GM21786 (cell line): ENCODE measurements at regions not wholly inside any gene's neighbourhood (a gene's known extent, or its start where the extent isn't known, plus 50 kb on each side); places are given as distances from the start of the nearest gene placed in this dataset.

Source experiments
- ATAC-seq: cut with Tn5 transposase; IDR thresholded peaks from one replicate; pipeline ENCODE4 v1.9.1; 2021; ENCODE audit not compliant: unreplicated experiment

GRCh38 chr2:64848363-64848762 is 140.8 kb upstream of the SLC1A4 start:
- no peak for ATAC-seq

GRCh38 chr2:64848945-64849344 is 140.3 kb upstream of the SLC1A4 start:
- ATAC-seq: no peak

- no peak for ATAC-seq
These were observed 138.6 kb upstream of the SLC1A4 start for GRCh38 chr2:64850642-64851041.

- no peak for ATAC-seq
These were observed 136.4 kb upstream of the SLC1A4 start for GRCh38 chr2:64852771-64853241.

GRCh38 chr2:64853306-64853705 is 135.9 kb upstream of the SLC1A4 start:
- no peak for ATAC-seq

GRCh38 chr2:64853894-64854293 is 135.3 kb upstream of the SLC1A4 start:
- no peak for ATAC-seq

GRCh38 chr2:64854773-64855237 is 134.4 kb upstream of the SLC1A4 start:
- no peak for ATAC-seq

GRCh38 chr2:64857581-64858471 is 131.4 kb upstream of the SLC1A4 start:
- no peak for ATAC-seq

GRCh38 chr2:64858541-64859311 is 130.5 kb upstream of the SLC1A4 start:
- peak; percentile 7 for ATAC-seq

- peak; percentile 34 for ATAC-seq
These were observed 129.6 kb upstream of the SLC1A4 start for GRCh38 chr2:64859312-64860212.

GRCh38 chr2:64860276-64860885 is 128.8 kb upstream of the SLC1A4 start:
- peak; percentile 34 for ATAC-seq

GRCh38 chr2:64860936-64861335 is 128.3 kb upstream of the SLC1A4 start:
- no peak for ATAC-seq

- ATAC-seq: no peak
These were observed 127.5 kb upstream of the SLC1A4 start for GRCh38 chr2:64861452-64862397.

GRCh38 chr2:64862623-64863022 is 126.6 kb upstream of the SLC1A4 start:
- no peak for ATAC-seq

- ATAC-seq: no peak
These were observed 125.9 kb upstream of the SLC1A4 start for GRCh38 chr2:64863097-64863820.

- ATAC-seq: peak; percentile 43
These were observed 123.9 kb upstream of the SLC1A4 start for GRCh38 chr2:64865073-64865830.

GRCh38 chr2:64865831-64866345 is 123.3 kb upstream of the SLC1A4 start:
- ATAC-seq: no peak

- no peak for ATAC-seq
These were observed 122.4 kb upstream of the SLC1A4 start for GRCh38 chr2:64866797-64867196.
